HCT116 (cell line): ENCODE measurements at regions not wholly inside any gene's neighbourhood (a gene's known extent, or its start where the extent isn't known, plus 50 kb on each side); places are given as distances from the start of the nearest gene placed in this dataset.
A peak's percentile ranks its signal among the peaks of the same experiment; 100 is the strongest.

Source experiments
- ATAC-seq: fragments of 200-7000 bp; cut with Tn5 transposase; 2 replicates; pipeline ENCODE4 v1.9.1; 2020; ENCODE audit warnings: mild to moderate bottlenecking, moderate library complexity
- BruUV-seq: library from RNA; stranded (reverse); fragments of 400-500 nt; replicated peaks from 2 replicates; lab custom pipeline; 2021; lab: Mats Ljungman, UMichigan
- CTCF ChIA-PET: fragments of 300-600 bp; sonication (Branson Sonifier 250); formaldehyde crosslinking; loops from one replicate; lab custom pipeline; 2021; ENCODE audit warnings: antibody characterized with exemption; lab: Charles Lee
- POLR2A ChIA-PET: fragments of 300-600, 350-600 bp; sonication (Branson Sonifier 250); formaldehyde crosslinking; loops from one replicate; lab custom pipeline; 2021; ENCODE audit warnings: antibody characterized with exemption; lab: Charles Lee
- RAD21 ChIA-PET, 2 experiments: fragments of 300-600 bp; sonication (Branson Sonifier 250); formaldehyde crosslinking; loops; one replicate each; lab custom pipeline; 2023; ENCODE audit warnings: low total read pairs in 2 of 2; ENCODE audit not compliant: uncharacterized antibody in 2 of 2, unreplicated experiment in 2 of 2, low non-redundant PET in 1 of 2; lab: Charles Lee
- DNase-seq: peaks from one replicate; pipeline ENCODE4 v3.0.0-alpha.2; 2010; ENCODE audit warnings: low read depth, low spot score
- H2AFZ ChIP-seq: fragments of 200-600 bp; shearing (Covaris generic), sonication (generic); 2 replicates; pipeline ENCODE4 v1.6.1; 2017; ENCODE audit warnings: low read depth, mixed run types, mixed read lengths, antibody characterized with exemption, low read length; ENCODE audit not compliant: poor library complexity, severe bottlenecking
- H3K27ac ChIP-seq: 2 replicates; pipeline ENCODE4 v1.5.1; 2012; ENCODE audit warnings: low read depth, low read length
- H3K27me3 ChIP-seq: fragments of 200-600 bp; sonication (generic); 2 replicates; pipeline ENCODE4 v1.6.1; 2016; ENCODE audit warnings: mixed run types, low read length, mixed read lengths; ENCODE audit not compliant: insufficient read depth
- H3K36me3 ChIP-seq, 2 experiments: fragments of 200-500 bp in 1 of 2; fragments of 200-600 bp in 1 of 2; sonication (Bioruptor generic) in 1 of 2; sonication (generic) in 1 of 2; 2 replicates each; pipeline versions ENCODE4 v1.5.1 to v1.6.1; 2014 to 2016; ENCODE audit warnings: low read length in 2 of 2, inconsistent platforms in 1 of 2, mixed read lengths in 1 of 2, mixed run types in 1 of 2; ENCODE audit not compliant: insufficient read depth in 2 of 2, control insufficient read depth in 1 of 2
- H3K4me1 ChIP-seq, 2 experiments: fragments of 200-600 bp in 1 of 2; sonication (generic) in 1 of 2; 2 replicates each; pipeline versions ENCODE4 v1.5.1 to v1.6.1; 2012 to 2017; ENCODE audit warnings: low read length in 2 of 2, inconsistent platforms in 1 of 2, mild to moderate bottlenecking in 1 of 2, mixed read lengths in 1 of 2, mixed run types in 1 of 2, moderate library complexity in 1 of 2; ENCODE audit not compliant: insufficient read depth in 2 of 2, control insufficient read depth in 1 of 2
- H3K4me2 ChIP-seq: fragments of 200-600 bp; sonication (generic); 2 replicates; pipeline ENCODE4 v1.6.1; 2017; ENCODE audit warnings: mixed run types, low read length, mixed read lengths
- H3K4me3 ChIP-seq, 2 experiments: fragments of 200-600 bp in 1 of 2; sonication (generic) in 1 of 2; replicated peaks in 1 of 2; 2 replicates each; pipeline ENCODE4 v1.5.1; 2011 to 2016; ENCODE audit warnings: low read length in 2 of 2, control low read depth in 1 of 2, low read depth in 1 of 2, mild to moderate bottlenecking in 1 of 2, mixed read lengths in 1 of 2, mixed run types in 1 of 2
- H3K79me2 ChIP-seq: fragments of 200-600 bp; sonication (generic); 2 replicates; pipeline ENCODE4 v1.6.1; 2017; ENCODE audit warnings: mild to moderate bottlenecking, mixed run types, low read length, moderate library complexity, mixed read lengths; ENCODE audit not compliant: insufficient read depth
- H3K9ac ChIP-seq: fragments of 200-600 bp; sonication (generic); 2 replicates; pipeline ENCODE4 v1.6.1; 2016; ENCODE audit warnings: low read length, mixed read lengths
- H3K9me2 ChIP-seq: fragments of 200-600 bp; sonication (generic), shearing (Covaris generic); 2 replicates; pipeline ENCODE4 v1.6.1; 2017; ENCODE audit warnings: mixed run types, mild to moderate bottlenecking, moderate library complexity; ENCODE audit not compliant: insufficient read depth
- H3K9me3 ChIP-seq, 2 experiments: fragments of 200-500 bp in 1 of 2; fragments of 200-600 bp in 1 of 2; sonication (Bioruptor generic) in 1 of 2; sonication (generic) in 1 of 2; 2 replicates each; pipeline ENCODE4 v1.6.1; 2014 to 2017; ENCODE audit warnings: low read length in 2 of 2, mixed read lengths in 2 of 2, inconsistent platforms in 1 of 2, low read depth in 1 of 2, mild to moderate bottlenecking in 1 of 2, mixed run types in 1 of 2, moderate library complexity in 1 of 2; ENCODE audit not compliant: control insufficient read depth in 1 of 2, insufficient read depth in 1 of 2
- H4K20me1 ChIP-seq: fragments of 200-600 bp; sonication (generic), shearing (Covaris generic); 2 replicates; pipeline ENCODE4 v1.6.1; 2017; ENCODE audit warnings: mixed run types, mild to moderate bottlenecking, moderate library complexity; ENCODE audit not compliant: insufficient read depth
- ATF3 ChIP-seq: IDR thresholded peaks from 2 replicates; pipeline ENCODE4 v1.6.1; 2012
- CBX3 ChIP-seq: IDR thresholded peaks from 2 replicates; pipeline ENCODE4 v1.6.1; 2012; ENCODE audit warnings: low read depth
- CEBPB ChIP-seq: IDR thresholded peaks from 2 replicates; pipeline ENCODE4 v1.6.1; 2012; ENCODE audit warnings: low read depth
- CTCF ChIP-seq, 3 experiments: fragments of 200-600 bp in 1 of 3; sonication (generic) in 1 of 3; IDR thresholded peaks in 2 of 3; conservative IDR thresholded peaks in 1 of 3; 2 replicates each; pipeline ENCODE4 v1.5.1; 2012 to 2017; ENCODE audit warnings: low read depth in 2 of 3, low read length in 2 of 3, antibody characterized with exemption in 1 of 3, borderline replicate concordance in 1 of 3, control low read depth in 1 of 3, mild to moderate bottlenecking in 1 of 3, mixed read lengths in 1 of 3, mixed run types in 1 of 3, moderate library complexity in 1 of 3; ENCODE audit not compliant: insufficient read depth in 1 of 3
- EZH2phosphoT487 ChIP-seq: fragments of 200-600 bp; IDR thresholded peaks from 2 replicates; pipeline ENCODE4 v1.6.1; 2018; ENCODE audit warnings: antibody characterized with exemption, borderline replicate concordance
- FOSL1 ChIP-seq: IDR thresholded peaks from 2 replicates; pipeline ENCODE4 v1.6.1; 2012; ENCODE audit warnings: low read depth
- JUND ChIP-seq: IDR thresholded peaks from 2 replicates; pipeline ENCODE4 v1.6.1; 2012
- MAX ChIP-seq: IDR thresholded peaks from 2 replicates; pipeline ENCODE4 v1.6.1; 2012
- POLR2AphosphoS5 ChIP-seq: IDR thresholded peaks from 2 replicates; pipeline ENCODE4 v1.6.1; 2011; ENCODE audit warnings: mild to moderate bottlenecking, low read depth, low read length, moderate library complexity
- REST ChIP-seq: IDR thresholded peaks from 2 replicates; pipeline ENCODE4 v1.6.1; 2012; ENCODE audit warnings: low read depth
- SIN3A ChIP-seq: IDR thresholded peaks from 2 replicates; pipeline ENCODE4 v1.6.1; 2012; ENCODE audit warnings: low read depth
- SRF ChIP-seq: IDR thresholded peaks from 2 replicates; pipeline ENCODE4 v1.6.1; 2012; ENCODE audit warnings: low read depth
- YY1 ChIP-seq: IDR thresholded peaks from 2 replicates; pipeline ENCODE4 v1.6.1; 2011; ENCODE audit warnings: low read length, low read depth, moderate library complexity, mild to moderate bottlenecking; ENCODE audit not compliant: insufficient replicate concordance; ENCODE audit errors: extremely low read depth
- ZBTB33 ChIP-seq: IDR thresholded peaks from 2 replicates; pipeline ENCODE4 v1.6.1; 2011; ENCODE audit warnings: mild to moderate bottlenecking, low read length, moderate library complexity; ENCODE audit not compliant: insufficient replicate concordance; ENCODE audit errors: extremely low read depth
- ZFX ChIP-seq: fragments of 450-650 bp; IDR thresholded peaks from 2 replicates; pipeline ENCODE4 v1.6.1; 2017
- ZNF274 ChIP-seq: fragments of 200-500 bp; sonication (Bioruptor generic); IDR thresholded peaks from 2 replicates; pipeline ENCODE4 v1.6.1; 2014; ENCODE audit warnings: mild to moderate bottlenecking, low read depth, low read length, inconsistent platforms
- intact Hi-C: fragments of 100-400 bp; cut with micrococcal nuclease; formaldehyde crosslinking; loops from 2 replicates; pipeline ENCODE4 v1.10.0; 2022

- Histone ChIP-seq H4K20me1 (no peaks in the 10 kb centered on the region), H3K4me1 (peaks cover 12 to 34% of the 10 kb centered on the region in 2 experiments), H3K4me2 (peak overlapping the region; percentile 17), H3K9me2 (no peaks in the 10 kb centered on the region), H3K27me3 (no peaks in the 10 kb centered on the region), H3K36me3 (no peaks in the 10 kb centered on the region), H3K4me3 (no peak overlapping the region), H3K9me3 (no peaks in the 10 kb centered on the region), H2AFZ (no peak overlapping the region), H3K79me2 (no peaks in the 10 kb centered on the region)
- intact Hi-C loops = no loop called here
- ATAC-seq (peak; percentile 38), DNase-seq (no peak)
- ChIA-PET CTCF (no interaction called here), POLR2A (interaction anchor here (1.2 kb wide), 1 partner anchor 215 kb away, joined by 3 read pairs; no protein-coding TSS in a partner anchor), RAD21 (no interaction called here)
- no TSS peak for BruUV-seq
- TF ChIP-seq FOSL1 = no peak
- no peak for TF ChIP-seq JUND
- no peak for TF ChIP-seq CBX3
- TF ChIP-seq ATF3 = no peak
- no peak for TF ChIP-seq EZH2phosphoT487
- TF ChIP-seq YY1 = no peak
- no peak for TF ChIP-seq MAX
- TF ChIP-seq SIN3A = no peak
- TF ChIP-seq SRF = no peak
- no peak for TF ChIP-seq CEBPB
- TF ChIP-seq ZBTB33 = no peak
- no peak for TF ChIP-seq ZFX
- no peak for TF ChIP-seq ZNF274
- no peak for TF ChIP-seq CTCF (IDR thresholded peaks at IDR 0.05 in 2 of 3, conservative IDR thresholded peaks at IDR 0.05 in 1 of 3; ENCODE audit: borderline replicate concordance in 1 of 3, insufficient read depth in 1 of 3, low read depth in 2 of 3, low read length in 2 of 3)
- no peak for TF ChIP-seq REST
- TF ChIP-seq POLR2AphosphoS5 = no peak
- TF ChIP-seq, all 23 proteins: peak for 0
- H3K27ac ChIP-seq = 0 out of 2 replicates have a peak overlapping the region, but pooled peaks have one; percentile 26
- H3K9ac ChIP-seq = no peak overlapping the region
Observed at GRCh38 chr1:94755675-94756074, 64.5 kb upstream of the SLC44A3 start.
